T-helper 2 cell (primary cell): ENCODE measurements at regions not wholly inside any gene's neighbourhood (a gene's known extent, or its start where the extent isn't known, plus 50 kb on each side); places are given as distances from the start of the nearest gene placed in this dataset.

Experiments
- DNase-seq, 5 experiments: peaks; one replicate each; pipeline versions ENCODE4 v3.0.0 to v3.0.0-alpha.2; 2012 to 2022

DNA sequence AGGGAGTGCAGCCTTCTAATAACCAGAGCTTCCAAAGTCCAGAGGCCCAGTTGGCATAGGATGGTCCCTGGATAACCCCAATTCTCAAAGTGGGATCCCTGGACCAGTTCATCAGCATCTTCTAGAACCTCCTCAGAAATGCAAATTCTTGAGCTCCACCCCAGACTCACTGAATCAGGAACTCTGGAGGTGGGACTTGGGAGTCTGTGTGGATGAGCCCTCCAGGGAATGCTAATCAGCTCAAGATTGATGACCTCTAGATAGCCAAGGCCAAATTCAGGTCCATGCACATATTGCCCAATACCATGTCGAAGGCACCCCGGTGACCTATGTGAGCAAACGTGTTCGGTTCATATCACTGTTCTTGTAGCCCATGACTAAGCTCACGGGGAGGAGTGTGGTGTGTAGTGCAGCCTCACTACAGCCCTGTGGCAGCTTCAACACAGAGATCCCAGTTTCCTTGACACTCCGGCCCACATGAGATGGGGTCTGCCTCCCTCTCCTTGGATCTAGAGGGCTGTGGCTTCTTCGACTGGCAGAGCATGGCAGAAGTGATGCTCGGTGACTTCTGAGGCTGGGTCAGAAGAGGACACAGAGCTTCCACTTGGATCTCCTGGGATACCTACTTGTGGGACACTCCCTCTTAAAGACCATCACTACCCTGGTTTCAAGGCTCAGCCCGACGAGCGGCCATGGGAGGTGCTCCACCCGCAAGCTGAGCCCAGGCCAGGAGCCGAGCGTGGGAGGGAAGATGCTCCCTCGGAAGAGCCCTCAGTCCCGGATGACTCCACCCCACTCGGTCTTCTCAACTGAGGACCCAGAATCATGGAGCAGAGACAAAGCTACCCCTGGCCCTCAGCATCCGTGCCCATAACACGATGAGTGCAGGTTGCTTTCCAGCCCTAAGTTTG, 151.1 kb upstream of the CST7 start:
- DNase-seq: no peak

DNA sequence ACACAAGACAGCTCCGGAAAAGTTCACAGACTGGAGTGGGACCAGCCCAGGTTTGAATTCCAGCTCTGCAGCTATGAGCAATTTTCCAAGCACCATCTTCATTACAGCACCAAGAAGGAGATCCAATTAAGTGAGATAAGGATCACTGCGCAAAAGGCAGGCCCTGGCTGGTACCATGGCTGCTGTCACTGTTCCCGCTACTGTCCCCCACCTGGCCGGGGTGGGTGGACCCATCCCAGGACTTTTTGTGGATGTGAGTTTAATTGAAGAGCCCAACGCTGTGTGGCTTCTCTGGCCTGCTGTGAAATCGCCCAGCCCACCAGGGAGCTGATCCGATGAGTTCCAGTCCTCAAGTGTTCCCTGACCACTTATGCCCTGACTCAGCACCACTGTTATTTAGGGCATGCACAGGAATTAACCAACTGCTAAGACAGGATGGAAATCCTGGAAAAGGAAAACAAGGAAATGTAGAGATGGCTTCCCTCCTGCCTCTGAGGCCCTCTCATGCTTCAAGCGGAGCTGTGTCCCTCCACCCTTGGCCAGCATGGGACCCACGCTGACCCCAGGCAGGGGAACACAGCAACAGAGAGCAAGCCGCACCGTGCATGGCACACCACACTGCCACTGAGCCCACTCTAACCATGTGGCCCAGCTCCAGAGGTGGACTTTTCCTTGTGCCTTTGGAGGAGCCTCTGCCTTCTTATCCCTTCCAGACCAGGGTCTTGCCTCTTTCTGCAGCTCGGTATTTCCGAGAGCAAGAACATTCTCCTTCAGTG, 150.0 kb upstream of the CST7 start:
- DNase-seq: no peak

DNA sequence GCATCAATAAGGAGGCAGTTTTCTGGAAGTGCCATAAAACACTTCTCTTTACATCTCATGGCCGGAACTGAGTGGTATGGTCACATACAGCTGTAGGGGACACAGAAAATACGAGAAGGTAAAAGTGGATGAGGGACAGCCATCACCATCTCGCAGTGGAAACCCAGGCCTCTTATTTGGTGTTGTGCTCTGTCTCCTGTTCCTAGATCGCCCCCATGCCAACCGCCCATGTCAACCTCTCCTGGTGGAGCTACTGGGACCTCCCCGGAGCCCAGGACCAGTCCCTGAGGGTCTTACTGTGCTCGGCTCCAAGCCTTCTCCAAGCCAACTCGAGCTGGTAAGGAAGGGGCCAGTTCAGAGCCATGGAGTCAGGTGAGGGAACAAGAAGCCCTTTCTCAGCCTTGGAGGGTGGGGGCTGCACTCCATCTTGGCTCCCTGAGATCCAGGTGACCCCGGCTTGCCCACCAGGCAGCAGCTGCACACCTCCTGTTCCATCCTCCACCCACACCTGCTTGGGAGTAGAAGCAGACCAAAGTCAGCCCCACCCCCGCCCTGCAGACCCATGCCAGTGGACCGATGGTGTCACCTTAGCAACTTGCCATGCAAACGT, 149.0 kb upstream of the CST7 start:
- DNase-seq: no peak

DNA sequence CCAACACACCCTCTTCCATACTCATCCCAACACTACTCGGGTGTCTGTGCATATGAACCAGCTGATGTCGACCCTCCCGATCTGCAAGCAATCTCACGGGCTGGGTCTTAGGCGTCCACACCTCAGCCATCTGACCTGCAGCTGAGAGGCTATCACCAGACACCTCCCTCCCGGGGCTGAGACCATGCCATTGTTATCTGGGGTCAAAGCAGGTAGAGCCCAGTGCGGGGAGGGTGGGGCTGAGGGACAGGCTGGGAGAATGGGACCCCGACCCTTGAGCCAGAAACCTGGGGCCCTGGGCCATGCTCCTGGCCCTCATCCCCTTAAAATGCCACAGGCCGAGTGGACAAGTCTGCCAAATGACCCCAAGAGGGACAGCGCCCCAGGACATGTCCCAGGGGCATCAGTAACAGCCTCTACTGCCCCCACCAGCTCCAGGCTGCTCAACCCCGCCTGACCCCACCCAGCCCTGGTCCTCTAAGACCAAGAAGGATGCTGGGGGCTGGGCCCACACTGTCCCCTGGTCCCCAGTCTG, 146.7 kb upstream of the CST7 start:
- DNase-seq: no peak

DNA sequence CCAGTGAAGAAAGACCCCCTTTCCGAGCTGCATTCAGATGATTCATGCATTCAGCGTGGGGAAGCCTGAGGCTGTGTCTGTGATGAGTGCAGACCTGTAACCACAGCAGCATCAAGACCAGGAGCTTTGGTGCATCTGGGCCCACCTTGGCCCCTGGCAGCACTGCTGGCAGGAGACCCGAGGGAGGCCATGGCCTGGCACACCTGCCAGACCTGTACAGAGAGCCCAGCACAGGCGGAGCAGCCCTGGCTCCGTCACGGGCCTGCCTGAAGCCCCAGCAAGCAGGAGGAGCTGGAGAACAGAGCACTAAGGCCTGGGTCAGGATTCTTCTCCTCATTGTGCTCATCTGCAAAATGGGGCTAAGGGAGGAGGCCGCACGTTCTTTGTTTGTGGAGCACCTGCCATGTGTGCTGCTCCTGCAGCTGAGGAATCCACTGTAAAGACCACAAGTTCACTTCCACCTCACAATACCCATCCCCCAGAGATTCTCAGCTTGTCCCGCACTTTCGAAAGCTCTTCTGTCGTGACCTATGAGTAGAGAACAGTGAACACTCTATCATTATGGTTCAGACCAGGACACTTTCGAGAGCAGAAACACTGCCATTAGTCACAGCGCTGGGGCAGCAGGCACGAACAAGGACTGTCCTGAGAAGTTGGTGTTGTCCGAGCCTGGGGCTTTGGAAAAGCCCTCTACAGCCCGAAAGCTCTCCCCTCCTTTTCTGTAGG, 144.4 kb upstream of the CST7 start:
- no peak for DNase-seq

DNA sequence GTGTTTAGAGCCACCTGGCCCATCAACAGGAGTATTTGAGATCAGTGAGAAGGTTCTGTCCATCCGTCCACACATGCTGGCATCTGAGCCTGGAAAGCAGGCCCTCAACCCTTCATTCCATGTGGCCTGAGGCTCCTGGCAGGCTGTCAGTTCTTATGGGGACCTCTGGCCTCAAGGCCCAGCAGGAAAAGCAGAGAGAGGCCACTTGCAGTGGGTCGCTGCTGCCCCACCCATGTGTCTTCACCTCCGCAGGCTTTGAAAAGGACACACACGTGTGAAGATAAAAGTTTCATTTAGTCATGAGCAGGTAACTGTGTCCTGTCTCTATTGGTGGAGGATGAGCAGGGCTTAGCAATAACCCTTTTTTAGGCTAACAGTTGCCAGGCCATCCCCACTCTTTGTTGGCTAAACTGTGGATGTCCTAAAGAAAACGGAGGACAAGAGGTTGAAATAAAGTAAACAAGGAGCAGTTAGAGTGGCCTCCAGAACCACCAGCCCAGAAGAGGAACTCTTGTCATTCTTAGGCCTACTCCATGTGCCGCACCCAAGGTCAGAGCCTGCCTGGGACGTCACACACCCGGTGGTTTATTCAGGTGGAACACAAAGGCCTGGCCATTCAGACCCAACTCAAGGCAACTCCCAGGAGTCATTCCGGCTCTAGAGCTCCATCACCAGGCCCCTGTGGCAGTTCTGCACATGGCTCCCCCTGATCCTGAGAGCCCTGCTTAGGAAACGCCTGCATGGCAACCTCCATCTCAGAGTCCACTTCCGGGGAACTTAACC, 143.4 kb upstream of the CST7 start:
- no peak for DNase-seq

DNA sequence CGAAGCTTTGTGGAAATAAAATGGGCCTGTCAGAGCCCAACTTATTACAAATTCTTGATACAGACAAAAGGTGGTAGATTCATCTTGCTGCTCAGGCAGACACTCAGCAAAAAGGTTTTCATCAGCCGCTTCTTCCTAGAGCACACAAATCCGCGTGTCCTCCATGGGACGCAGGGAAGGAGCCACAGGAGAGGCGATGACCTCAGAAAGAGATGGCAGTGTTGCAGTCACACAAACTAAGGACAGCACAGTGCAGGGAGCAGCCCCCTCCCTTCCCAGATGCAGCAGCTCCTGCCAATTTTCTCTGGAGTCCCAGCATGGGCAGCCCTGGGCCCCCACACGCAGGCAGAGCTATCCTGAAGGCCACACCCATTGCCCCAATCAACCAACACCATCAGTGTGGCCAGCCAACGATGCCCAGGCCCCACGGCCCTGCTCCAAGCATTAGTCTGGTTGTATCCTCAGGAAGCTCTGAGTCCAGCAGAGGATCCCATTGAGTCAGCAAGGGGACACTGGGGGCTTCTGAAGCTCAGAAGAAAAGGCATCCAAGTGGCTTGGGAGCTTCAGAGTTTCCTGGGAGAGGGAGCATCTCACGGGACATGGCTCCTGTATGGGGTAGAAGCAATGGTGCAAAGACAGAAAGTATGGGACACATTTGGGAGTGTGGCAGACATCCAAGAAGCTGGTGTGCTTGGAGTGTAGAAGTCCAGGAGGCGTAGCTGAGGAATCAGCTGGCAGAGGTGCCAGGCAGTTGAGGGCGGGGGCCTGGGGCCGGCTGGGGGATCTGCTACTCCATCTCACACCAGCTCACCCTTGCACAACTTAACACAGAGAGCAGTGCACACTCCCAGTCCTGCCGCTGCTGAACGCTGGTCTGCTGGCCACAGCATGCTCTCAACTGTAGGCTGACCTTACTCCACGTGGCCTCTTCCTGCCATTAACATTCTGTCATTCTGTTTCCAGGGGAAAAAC, 142.1 kb upstream of the CST7 start:
- DNase-seq: no peak

DNA sequence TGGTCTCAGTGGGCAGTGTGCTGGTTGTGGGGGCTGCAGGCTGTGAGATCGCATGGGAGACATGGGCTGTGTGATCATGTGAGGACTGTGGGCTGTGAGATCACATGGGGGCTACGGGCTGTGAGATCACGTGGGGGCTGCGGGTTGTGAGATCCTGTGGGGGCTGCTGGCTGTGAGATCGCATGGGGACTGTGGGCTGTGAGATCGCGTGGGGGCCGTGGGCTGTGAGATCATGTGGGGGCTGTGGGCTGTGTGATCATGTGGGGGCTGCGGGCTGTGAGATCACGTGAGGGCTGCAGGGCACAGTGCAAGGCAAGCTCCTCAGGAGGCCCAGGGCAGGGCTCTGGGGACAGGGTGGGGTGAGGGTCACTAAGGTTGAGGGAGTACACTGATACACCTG, 140.5 kb upstream of the CST7 start:
- no peak for DNase-seq

DNA sequence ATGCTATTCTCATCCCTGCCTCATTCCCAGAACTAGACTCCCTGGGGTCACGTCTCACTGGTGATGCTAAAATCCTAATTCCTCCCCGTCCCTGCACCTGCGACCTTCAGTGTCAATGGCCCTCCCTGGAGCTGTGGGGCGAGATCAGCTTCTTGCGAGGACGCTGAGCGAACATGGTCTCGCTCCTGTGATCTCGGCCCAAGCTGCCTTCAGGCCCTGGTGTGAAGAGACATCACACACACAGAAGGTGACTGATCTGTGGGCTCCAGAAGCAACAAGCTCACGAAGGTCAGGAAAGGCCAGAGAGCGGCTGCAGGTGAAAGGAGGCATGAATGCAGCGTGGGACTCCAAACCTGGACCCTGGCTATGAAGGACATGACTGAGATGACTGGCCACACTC, 139.5 kb upstream of the CST7 start:
- DNase-seq: no peak

DNA sequence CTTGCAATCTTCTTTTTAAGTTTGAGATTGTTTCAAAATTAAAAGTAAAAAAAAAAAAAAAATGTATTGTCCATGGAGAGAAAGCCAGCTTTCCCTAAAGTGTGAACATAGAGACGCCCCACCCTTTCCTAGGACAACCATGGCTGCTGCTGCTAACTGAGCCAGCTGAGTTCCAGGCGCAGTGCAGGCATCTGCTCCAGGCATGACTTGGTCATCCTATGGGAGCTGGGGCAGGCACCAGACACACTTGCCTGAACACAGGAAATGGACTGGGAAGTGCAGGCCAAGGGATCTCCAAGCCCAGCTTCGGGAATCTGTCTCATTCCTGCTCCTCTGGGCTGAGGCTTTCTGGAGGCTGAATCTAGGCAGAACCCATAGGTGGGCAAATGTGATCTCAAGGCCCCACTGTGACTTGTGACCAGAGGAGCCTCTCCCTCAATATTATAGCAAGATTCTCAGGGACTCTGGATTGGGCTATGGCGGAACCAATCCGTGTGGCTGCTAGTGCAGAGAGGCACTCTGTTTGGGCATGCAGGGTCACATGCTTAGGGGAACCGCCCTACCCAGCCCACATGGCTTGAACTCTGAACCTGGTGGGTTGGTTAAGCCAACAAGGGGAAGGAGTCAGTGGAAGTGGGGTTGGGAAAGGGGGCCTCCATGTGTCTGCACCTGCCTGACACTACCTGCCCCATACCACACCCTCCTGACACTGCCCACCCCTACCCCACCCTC, 138.2 kb upstream of the CST7 start:
- DNase-seq: no peak

DNA sequence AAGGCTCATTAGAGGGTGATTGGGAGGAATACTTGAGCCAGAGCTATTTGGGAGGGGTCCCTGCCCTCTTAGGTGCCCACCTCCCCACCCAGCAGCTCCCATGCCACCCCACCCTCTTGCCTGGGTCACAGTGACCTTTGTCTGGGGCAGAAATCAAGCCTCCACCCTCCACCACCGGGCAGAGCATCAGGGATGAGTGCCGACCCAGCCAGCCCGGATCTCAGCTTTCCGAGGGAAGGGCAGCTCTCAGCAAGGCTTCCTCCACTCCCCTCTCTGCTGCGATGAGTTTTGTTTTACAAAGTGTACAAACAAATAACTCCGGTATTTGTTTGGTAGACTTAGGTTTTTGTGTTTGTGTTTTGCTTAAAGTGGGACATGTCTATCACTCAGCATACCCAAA, 136.7 kb upstream of the CST7 start:
- DNase-seq: no peak

DNA sequence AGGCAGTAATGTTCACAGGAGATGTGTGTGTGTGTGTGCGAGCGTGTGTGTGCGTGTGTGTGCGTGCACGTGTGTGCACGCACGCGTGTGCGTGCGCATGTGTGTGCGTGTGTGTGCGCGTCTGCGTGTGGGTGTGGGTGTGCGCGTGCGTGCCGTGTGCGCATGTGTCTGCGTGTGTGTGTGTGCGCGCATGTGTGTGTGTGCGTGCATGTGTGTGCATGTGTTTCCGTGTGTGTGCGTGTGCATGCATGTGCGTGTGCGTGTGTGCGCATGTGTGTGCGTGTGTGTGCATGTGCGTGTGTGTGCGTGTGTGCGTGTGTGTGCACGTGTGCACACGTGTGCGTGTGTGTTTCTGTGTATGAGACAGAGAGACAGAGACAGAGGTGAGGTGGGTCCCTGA, 136.0 kb upstream of the CST7 start:
- DNase-seq: peak in 1 of 5 experiments; percentile 5

DNA sequence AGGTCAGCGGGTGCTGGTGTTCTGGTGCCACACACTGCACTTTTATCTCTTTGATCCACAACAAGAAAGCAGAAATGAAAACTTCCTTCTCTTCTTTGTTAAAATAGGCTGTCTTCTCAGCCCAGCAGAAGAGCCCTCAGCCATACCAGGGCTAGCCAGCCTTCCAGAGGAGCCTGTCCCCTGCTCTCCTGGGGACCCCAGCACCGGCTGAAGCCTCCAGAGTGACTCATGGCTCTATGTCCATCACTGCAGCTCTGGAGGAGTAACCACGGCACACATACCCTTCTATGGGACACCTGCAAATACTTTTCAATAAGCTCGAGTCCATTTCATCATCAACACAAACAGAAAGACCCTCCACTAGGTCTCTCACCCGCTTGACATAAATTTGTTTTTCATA, 135.6 kb upstream of the CST7 start:
- no peak for DNase-seq

DNA sequence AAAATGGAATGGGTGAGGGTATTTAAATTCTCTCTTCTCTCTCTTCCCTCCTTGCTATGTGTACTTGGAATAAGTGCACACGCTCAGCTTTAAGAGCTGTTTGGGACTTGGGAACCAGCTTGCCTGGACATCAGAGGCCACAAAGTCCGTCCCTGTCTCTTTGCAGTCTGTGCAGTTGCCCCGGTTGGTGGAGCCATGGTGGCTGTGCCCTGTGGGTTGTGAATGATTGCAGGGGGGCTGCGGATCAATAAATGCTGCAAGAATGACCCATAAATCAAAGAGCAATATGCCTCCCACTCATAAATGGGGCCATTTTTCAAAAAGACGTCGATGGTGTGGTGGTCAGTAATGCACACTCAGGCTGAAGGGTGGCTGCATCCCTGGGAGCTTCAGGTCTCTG, 135.1 kb upstream of the CST7 start:
- DNase-seq: no peak

DNA sequence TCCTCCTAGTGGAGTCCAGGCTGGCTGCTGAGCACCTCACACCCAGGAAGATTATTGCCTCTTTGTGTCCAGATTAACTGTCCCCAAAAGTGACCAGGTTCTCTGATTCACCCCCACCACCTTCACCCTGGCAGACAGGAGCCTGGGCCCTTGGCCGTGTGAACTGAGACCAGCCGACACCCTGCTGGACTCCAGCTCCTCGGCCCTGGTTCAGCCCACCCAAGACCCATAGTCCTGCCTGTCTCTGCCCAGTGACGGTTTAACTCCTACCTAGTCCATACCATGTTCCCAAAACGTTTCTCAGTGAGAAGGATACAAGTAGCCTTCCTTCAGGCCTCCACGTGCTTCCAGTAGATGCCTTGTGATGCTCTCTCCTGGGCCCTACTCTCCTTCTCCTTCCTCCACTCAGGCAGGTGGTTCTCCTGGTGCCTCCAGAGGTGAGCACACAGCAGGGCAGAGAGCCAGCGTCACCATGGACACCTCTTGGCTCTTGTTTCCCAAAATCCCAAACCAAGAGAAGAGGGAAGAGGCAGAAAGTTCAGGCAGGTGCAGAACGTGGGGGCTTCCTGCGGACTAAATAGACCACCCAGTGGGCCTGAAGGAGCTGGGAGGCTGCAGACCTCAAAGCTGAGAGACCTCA, 134.4 kb upstream of the CST7 start:
- DNase-seq: no peak

DNA sequence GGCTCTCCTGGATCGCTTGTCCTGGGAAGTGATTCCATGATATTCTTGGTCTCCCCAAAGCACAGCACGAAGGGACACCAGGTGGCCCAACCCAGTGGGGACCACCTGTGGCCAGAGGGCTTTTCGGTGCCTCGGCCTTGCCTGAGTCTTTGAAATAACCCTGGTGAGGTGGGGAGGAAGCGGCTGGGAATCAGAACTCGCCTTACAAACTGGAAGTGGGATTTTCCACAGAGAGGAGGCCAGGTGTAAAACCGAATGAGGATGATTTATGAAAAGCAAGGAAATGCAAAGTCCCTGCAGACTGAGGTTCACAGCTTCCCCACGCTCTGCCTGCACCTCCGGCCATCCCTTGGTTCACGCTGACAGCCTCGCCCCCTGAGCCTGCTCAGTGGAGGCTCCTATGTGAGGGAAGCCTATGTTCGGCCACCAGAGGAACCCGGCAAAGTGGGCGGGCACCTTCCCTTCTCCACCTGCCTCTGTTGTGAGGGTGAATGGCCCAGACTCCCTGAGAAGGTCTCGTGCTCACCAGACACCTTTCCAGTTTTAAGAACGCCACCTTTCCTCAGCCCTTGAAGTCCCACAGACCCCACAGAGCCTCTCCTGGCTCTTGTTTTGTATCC, 133.8 kb upstream of the CST7 start:
- no peak for DNase-seq

DNA sequence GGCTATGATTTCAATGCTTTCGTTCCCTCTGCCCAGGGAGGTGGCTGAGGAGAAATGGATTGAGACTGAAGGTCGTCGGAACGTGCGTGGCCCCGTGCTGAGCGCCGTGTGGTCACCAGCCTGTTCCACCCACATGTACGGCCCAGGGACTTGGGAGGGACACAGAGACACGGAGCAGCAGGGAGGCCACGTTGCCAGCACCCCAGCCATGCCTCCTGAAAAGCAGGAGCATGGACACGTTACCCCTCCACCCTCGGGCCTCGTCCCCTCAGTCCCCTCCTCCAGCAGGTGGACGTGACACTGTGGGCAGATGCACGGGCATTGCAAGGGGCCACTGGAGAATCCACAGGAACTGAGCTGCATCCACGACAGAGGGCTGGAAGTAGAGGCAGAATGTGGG, 133.1 kb upstream of the CST7 start:
- no peak for DNase-seq

DNA sequence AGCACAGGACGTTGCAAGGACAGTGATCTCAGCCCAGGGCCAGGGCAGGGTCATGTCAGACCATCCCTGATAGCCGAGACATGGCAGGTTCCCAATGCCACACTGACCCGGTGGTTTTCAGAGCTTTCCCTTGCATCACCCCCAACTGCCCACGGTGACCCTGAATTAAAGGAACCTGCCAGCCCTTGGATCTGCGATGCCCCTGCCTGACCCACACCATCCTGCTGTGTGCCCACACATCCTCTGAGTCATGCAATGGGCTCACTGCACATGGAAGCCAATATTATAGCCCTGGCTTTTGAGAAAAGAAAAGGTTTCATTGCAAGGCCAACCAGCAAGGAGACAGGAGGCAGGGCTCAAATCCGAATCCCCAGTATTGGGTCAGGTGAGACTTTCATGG, 132.6 kb upstream of the CST7 start:
- DNase-seq: no peak

DNA sequence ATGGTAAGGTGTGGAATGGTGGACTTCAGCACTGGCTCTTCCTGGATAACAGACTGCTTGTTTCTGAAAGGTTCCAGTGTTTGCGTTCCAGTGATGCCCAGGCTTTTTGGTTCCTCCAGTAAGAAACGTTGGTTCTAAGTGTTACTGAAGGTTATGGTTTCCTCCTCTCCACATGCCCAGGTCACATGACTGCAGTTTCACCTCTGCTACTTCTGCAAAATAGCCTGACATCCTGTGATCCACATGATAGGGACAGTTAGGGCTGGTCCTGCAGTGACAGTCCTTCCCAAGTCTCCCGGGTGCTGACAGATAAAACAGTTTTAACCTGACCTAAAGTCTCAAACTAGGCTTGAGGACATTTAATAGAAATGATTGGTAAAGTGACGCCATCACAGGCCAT, 132.2 kb upstream of the CST7 start:
- DNase-seq: no peak
